ENCODE measurements at regions not wholly inside any gene's neighbourhood (a gene's known extent, or its start where the extent isn't known, plus 50 kb on each side); places are given as distances from the start of the nearest gene placed in this dataset.
"Not testable (repeated sequence)": the region's sequence is repeated elsewhere in the genome, so short reads cannot be mapped to it uniquely, and the experiment has no call there.

DNA sequence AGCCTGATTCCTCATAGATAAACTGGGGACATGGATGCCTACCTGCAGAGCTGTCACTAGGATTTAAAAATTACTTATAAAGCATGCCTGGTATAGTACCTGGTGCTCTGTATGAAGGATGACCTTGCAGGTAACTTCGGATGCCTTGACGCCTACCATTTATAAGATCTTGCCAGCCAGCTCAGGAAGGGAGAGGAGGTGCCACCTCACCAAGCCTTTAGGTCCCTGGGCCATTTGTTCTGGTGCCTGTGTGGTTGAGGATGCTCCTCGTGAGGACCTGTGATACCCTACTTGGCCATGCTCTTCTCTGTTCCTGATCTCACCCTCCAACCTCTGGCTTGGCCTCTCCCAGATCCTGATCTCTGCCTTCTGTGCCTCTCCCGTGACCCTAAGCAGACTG is 85.2 kb downstream of the FDX1 start:
- DNase-seq = no peak

DNA sequence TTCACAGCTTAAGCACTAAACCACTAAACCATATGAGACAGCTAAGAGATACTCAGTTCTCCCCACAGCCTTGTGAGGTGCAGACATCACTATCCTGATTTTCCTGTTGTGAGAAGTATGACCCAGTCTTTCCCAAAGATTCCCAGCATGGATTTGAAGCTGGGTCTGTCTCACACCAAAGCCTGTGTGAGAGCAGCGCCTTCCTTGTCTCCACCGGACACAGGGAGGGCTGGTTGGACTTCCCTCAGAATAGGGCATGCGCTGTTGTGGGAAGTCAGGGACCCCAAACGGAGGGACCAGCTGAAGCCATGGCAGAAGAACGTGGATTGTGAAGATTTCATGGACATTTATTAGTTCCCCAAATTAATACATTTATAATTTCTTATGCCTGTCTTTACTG is 87.6 kb downstream of the FDX1 start:
- DNase-seq = not testable (repeated sequence)

DNA sequence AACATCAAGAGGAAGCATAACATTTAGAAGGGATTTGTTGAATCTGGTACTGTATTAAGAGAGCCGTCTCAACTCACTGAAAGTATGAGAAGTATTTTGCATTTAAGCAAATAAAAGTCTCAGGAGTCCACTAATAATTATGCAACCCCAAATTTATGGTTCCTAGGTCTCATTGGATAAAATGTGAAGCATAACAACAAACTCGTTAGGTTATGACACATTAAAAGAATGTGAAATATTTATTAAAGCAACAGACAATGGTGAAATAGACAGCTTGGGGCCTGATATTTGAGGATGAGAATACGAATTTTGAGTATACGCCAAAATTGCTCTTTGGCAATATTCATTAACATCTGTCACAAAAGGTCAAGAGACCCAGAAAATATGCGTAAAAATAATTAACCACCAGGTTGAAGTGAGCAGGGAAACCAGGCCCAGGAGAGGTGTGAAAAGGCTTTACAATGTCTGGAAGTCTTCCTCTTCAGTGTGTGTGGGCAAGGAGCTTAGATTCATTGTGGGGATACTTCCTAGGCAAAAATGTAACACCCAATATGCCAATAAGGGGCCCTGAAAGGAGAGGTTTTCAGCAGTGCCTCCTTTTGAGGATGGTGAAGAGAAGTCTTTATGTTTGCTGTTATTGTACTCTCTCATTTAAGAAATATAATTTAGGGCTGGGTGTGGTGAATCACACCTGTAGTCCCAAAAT is 89.2 kb downstream of the FDX1 start:
- DNase-seq = no peak

DNA sequence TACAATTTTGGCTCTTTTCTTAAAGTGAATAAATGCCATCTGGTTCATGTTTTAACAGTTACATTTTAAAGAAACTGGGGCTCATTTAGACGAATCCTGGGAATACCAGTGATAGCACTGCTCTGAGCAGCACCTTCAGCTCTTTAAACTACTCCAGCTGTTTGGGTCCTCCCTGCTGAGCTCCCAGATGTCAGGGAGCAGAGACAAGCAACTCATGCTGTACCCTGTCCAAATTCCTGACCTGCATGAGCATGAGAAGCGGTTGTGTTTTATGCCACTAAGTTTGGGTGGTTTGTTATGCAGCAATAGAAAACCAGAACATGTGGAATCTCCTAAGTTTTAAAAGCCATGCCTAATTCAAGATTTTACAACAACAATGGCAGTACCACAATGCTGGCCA is 90.0 kb downstream of the FDX1 start:
- no peak for DNase-seq

DNA sequence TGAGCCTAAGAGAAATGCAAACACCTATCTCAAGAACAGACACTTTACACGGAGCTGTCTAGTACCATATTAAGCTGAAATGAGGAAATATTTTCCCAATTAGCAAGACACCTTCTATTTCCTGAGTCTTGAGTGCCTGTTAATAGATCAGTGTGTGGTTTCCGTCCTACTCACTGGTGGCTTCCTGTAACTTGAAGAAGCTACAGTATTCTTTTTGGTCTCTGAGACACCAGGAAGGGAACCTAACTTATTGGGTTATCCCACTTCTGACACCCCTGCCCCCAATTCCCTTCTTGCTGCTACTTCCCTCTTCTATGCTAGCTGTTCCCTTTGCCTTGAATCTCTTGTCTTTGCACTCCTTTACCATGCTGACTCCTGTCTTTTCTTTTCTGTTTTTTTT is 92.7 kb downstream of the FDX1 start:
- DNase-seq = no peak

DNA sequence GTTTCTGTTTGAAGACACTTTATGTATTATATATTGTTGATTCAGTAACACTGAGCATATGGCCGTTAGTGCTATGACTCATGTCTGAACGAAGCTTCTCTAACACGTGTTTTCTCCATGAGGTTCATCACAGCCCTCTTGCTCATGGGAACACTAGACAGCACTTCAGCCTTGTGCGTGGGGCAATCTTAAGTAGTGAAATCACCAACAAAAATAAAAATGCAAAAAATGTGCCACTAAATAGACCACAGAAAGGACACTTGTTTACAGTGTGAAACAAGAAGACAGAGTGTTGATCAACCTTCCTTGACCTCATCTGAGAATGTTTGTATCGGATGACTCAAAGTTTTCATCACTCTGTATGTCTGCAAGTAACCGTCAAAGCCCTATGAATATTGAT is 94.5 kb downstream of the FDX1 start:
- no peak for DNase-seq

DNA sequence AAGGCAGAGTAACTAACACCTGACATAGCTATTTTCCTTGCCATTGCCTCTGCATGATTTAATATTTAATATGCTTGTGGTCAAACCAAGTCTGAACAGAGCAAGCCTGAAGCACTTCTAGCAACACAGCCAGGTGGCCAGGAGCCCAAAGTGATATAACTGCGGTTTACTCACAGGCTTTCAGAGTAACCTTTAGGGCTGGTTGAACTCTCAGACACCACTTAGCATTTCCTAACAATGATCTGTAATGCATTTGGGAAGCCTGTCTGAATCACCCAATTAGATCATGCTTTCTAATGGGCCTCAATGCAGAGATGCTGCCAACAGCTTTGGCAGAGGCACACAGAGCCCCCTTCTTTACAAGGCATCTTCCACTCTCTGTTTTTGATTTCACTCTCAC is 96.1 kb downstream of the FDX1 start:
- peak; percentile 86 for DNase-seq

DNA sequence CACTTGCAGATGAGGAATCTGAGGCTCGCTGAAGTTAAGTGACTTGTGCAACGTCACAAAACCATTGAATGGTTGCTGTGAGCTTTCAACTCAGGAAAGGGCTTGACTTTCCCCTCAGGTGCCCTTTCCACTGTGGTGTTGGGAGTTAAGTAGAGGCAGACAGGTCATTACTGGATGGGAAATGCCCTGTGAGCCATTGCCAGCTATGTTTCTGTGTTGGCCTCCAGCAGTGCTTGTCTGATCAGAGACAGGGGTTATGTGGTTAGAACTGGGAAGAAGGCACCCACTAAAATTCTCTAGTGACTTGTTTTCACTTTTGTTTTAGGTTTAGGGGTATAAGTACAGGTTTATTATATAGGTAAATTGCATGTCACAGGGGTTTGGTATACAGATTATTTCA is 96.6 kb downstream of the FDX1 start:
- DNase-seq = no peak
